Smooth muscle cell (in vitro differentiated cells): ENCODE measurements at regions not wholly inside any gene's neighbourhood (a gene's known extent, or its start where the extent isn't known, plus 50 kb on each side); places are given as distances from the start of the nearest gene placed in this dataset.

ENCODE experiments used
- DNase-seq: peaks from one replicate; lab custom pipeline; 2025; ENCODE audit not compliant: unreplicated experiment; lab: John Stamatoyannopoulos, UW
- H2AFZ ChIP-seq: fragments of 200-600 bp; sonication (generic); 2 replicates; pipeline ENCODE4 v1.6.0; 2016; ENCODE audit warnings: antibody characterized with exemption, low read depth, mild to moderate bottlenecking
- H3F3A ChIP-seq: fragments of 200-600 bp; sonication (generic); 2 replicates; pipeline ENCODE4 v1.6.0; 2017; ENCODE audit warnings: antibody characterized with exemption, low read depth
- H3K27ac ChIP-seq: fragments of 200-600 bp; sonication (generic); 2 replicates; pipeline ENCODE4 v1.5.1; 2016; ENCODE audit warnings: low read depth, mild to moderate bottlenecking
- H3K27me3 ChIP-seq: fragments of 200-600 bp; sonication (generic); 2 replicates; pipeline ENCODE4 v1.6.1; 2016; ENCODE audit warnings: low read depth, mild to moderate bottlenecking
- H3K36me3 ChIP-seq: fragments of 200-600 bp; sonication (generic); 2 replicates; pipeline ENCODE4 v1.5.1; 2016; ENCODE audit warnings: low read depth
- H3K4me1 ChIP-seq: fragments of 200-600 bp; sonication (generic); 2 replicates; pipeline ENCODE4 v1.5.1; 2016; ENCODE audit warnings: low read depth
- H3K4me2 ChIP-seq: fragments of 200-600 bp; sonication (generic); 2 replicates; pipeline ENCODE4 v1.6.0; 2016; ENCODE audit warnings: mild to moderate bottlenecking
- H3K4me3 ChIP-seq: fragments of 200-600 bp; sonication (generic); 2 replicates; pipeline ENCODE4 v1.5.1; 2016; ENCODE audit warnings: mild to moderate bottlenecking
- H3K79me2 ChIP-seq: fragments of 200-600 bp; sonication (generic); 2 replicates; pipeline ENCODE4 v1.6.0; 2016; ENCODE audit warnings: low read depth, mild to moderate bottlenecking
- H3K9ac ChIP-seq: fragments of 200-600 bp; sonication (generic); 2 replicates; pipeline ENCODE4 v1.6.0; 2016; ENCODE audit warnings: low read depth
- H3K9me3 ChIP-seq: fragments of 200-600 bp; sonication (generic); replicated peaks from 2 replicates; pipeline ENCODE4 v1.5.1; 2016; ENCODE audit warnings: low read depth
- H4K20me1 ChIP-seq: fragments of 200-600 bp; sonication (generic); 2 replicates; pipeline ENCODE4 v1.6.0; 2016; ENCODE audit warnings: low read depth
- CTCF ChIP-seq: fragments of 200-600 bp; sonication (generic); IDR thresholded peaks from 2 replicates; pipeline ENCODE4 v1.5.1; 2017; ENCODE audit warnings: borderline replicate concordance, mild to moderate bottlenecking, antibody characterized with exemption; ENCODE audit not compliant: insufficient read depth, poor library complexity, severe bottlenecking
- WGBS: methylation state at CpG from one replicate; pipeline ENCODE4 v1.1.7; 2016; ENCODE audit warnings: low lambda C conversion rate; 5-methylcytosine and 5-hydroxymethylcytosine counted together

- no peak for DNase-seq
- no peaks in the 10 kb centered on the region for H3K36me3 ChIP-seq
- H4K20me1 ChIP-seq, result no peaks in the 10 kb centered on the region
- no peaks in the 10 kb centered on the region for H3K9me3 ChIP-seq
- H3K4me3 ChIP-seq, result no peak overlapping the region
- no peaks in the 10 kb centered on the region for H3F3A ChIP-seq
- no peak overlapping the region for H3K4me2 ChIP-seq
- no peak overlapping the region for H3K27ac ChIP-seq
- TF ChIP-seq CTCF, result no peak
- no peaks in the 10 kb centered on the region for H3K79me2 ChIP-seq
- H3K9ac ChIP-seq, result no peak overlapping the region
- H3K4me1 ChIP-seq, result no peaks in the 10 kb centered on the region
- no peaks in the 10 kb centered on the region for H3K27me3 ChIP-seq
- peak overlapping the region; percentile 9 for H2AFZ ChIP-seq
Observed at GRCh38 chr3:65109966-65110500, 422.2 kb upstream of the ADAMTS9 start.

GRCh38 chr3:65107174-65107573, 419.4 kb upstream of the ADAMTS9 start:
- peak overlapping the region; percentile 31 for H3K4me2 ChIP-seq
- no peaks in the 10 kb centered on the region for H3F3A ChIP-seq
- no peaks in the 10 kb centered on the region for H3K4me1 ChIP-seq
- TF ChIP-seq CTCF, result no peak
- WGBS, result 25% methylated on average over 5 of the region's 5 CpGs
- H4K20me1 ChIP-seq, result no peaks in the 10 kb centered on the region
- H3K9ac ChIP-seq, result no peak overlapping the region
- no peak for DNase-seq
- H3K4me3 ChIP-seq, result no peak overlapping the region
- H3K36me3 ChIP-seq, result no peaks in the 10 kb centered on the region
- H3K27me3 ChIP-seq, result no peaks in the 10 kb centered on the region
- H3K9me3 ChIP-seq, result no peaks in the 10 kb centered on the region
- H3K79me2 ChIP-seq, result no peaks in the 10 kb centered on the region
- no peak overlapping the region for H3K27ac ChIP-seq
- H2AFZ ChIP-seq, result no peak overlapping the region

- WGBS, result 60% methylated on average over 1 of the region's 1 CpG
- TF ChIP-seq CTCF, result no peak
- no peak overlapping the region for H2AFZ ChIP-seq
- H3K27me3 ChIP-seq, result no peaks in the 10 kb centered on the region
- H3F3A ChIP-seq, result no peaks in the 10 kb centered on the region
- no peak overlapping the region for H3K4me2 ChIP-seq
- H3K79me2 ChIP-seq, result no peaks in the 10 kb centered on the region
- H3K4me1 ChIP-seq, result no peaks in the 10 kb centered on the region
- H3K27ac ChIP-seq, result no peak overlapping the region
- DNase-seq, result no peak
- no peaks in the 10 kb centered on the region for H3K9me3 ChIP-seq
- H3K9ac ChIP-seq, result no peak overlapping the region
- H3K4me3 ChIP-seq, result no peak overlapping the region
- no peaks in the 10 kb centered on the region for H3K36me3 ChIP-seq
- no peaks in the 10 kb centered on the region for H4K20me1 ChIP-seq
Observed at GRCh38 chr3:65101450-65101849, 413.6 kb upstream of the ADAMTS9 start.

- no peak overlapping the region for H3K27ac ChIP-seq
- no peak overlapping the region for H3K4me2 ChIP-seq
- TF ChIP-seq CTCF, result no peak
- no peak overlapping the region for H2AFZ ChIP-seq
- no peaks in the 10 kb centered on the region for H3K79me2 ChIP-seq
- no peak overlapping the region for H3K4me3 ChIP-seq
- H3K36me3 ChIP-seq, result no peaks in the 10 kb centered on the region
- no peak overlapping the region for H3K9ac ChIP-seq
- no peaks in the 10 kb centered on the region for H3K4me1 ChIP-seq
- no peak for DNase-seq
- 69% methylated on average over 5 of the region's 5 CpGs for WGBS
- no peaks in the 10 kb centered on the region for H4K20me1 ChIP-seq
- H3F3A ChIP-seq, result no peaks in the 10 kb centered on the region
- H3K27me3 ChIP-seq, result no peaks in the 10 kb centered on the region
- H3K9me3 ChIP-seq, result no peaks in the 10 kb centered on the region
Observed at GRCh38 chr3:65098400-65098799, 410.6 kb upstream of the ADAMTS9 start.
